K562 (cell line): ENCODE measurements at regions not wholly inside any gene's neighbourhood (a gene's known extent, or its start where the extent isn't known, plus 50 kb on each side); places are given as distances from the start of the nearest gene placed in this dataset.

Experiments
- ATAC-seq: fragments of 200-7000 bp; cut with Tn5 transposase; 3 replicates; pipeline ENCODE4 v1.9.1; 2020; ENCODE audit warnings: moderate library complexity
- BruUV-seq: library from RNA; stranded (reverse); fragments of 400-500 nt; replicated peaks from 2 replicates; lab custom pipeline; 2021; lab: Mats Ljungman, UMichigan
- CTCF ChIA-PET: fragments of 300-600 bp; formaldehyde crosslinking; extraction: SDS; loops from one replicate; lab custom pipeline; 2021; ENCODE audit warnings: low intra/inter-chr PET ratio; lab: Yijun Ruan, JAX
- POLR2A ChIA-PET: fragments of 300-600, 350-650 bp; sonication (Branson Sonifier 250); formaldehyde crosslinking; extraction: SDS; loops from one replicate; lab custom pipeline; 2021; ENCODE audit warnings: antibody characterized with exemption, inconsistent platforms; lab: Yijun Ruan, JAX
- DNase-seq, 4 experiments: peaks; one replicate each; pipeline versions ENCODE4 v3.0.0 to v3.0.0-alpha.2; 2011 to 2018; ENCODE audit warnings: low spot score in 3 of 4, mixed read lengths in 3 of 4; ENCODE audit errors: extremely low read depth in 1 of 4
- FAIRE-seq: peaks from 2 replicates; lab custom pipeline; 2011; peaks lifted over from hg19 to GRCh38; lab: Jason Lieb, UNC
- H2AFZ ChIP-seq: 2 replicates; pipeline ENCODE4 v1.6.0; 2011; ENCODE audit warnings: low read depth, low read length, control low read depth, inconsistent platforms
- H3K27ac ChIP-seq: fragments of 200-600 bp; 3 replicates; pipeline ENCODE4 v1.8.0; 2011; ENCODE audit warnings: low read depth, mild to moderate bottlenecking, control low read depth, inconsistent platforms, low read length, moderate library complexity, mixed read lengths; ENCODE audit errors: extremely low read depth
- H3K27me3 ChIP-seq, 2 experiments: fragments of 300-600 bp in 1 of 2; 2 replicates in 1 of 2; 3 replicates in 1 of 2; pipeline versions ENCODE4 v1.6.0 to v1.8.0; 2011; ENCODE audit warnings: inconsistent platforms in 2 of 2, low read length in 2 of 2, mild to moderate bottlenecking in 1 of 2, mixed read lengths in 1 of 2, moderate library complexity in 1 of 2; ENCODE audit not compliant: control insufficient read depth in 2 of 2, insufficient read depth in 2 of 2
- H3K36me3 ChIP-seq: fragments of 300-600 bp; 3 replicates; pipeline ENCODE4 v1.8.0; 2011; ENCODE audit warnings: mild to moderate bottlenecking, low read length, inconsistent platforms; ENCODE audit not compliant: control insufficient read depth, insufficient read depth
- H3K4me1 ChIP-seq, 2 experiments: fragments of 200-600 bp in 1 of 2; replicated peaks in 1 of 2; 2 replicates in 1 of 2; 3 replicates in 1 of 2; pipeline versions ENCODE4 v1.5.1 to v1.8.0; 2011; ENCODE audit warnings: inconsistent platforms in 2 of 2, low read length in 2 of 2, mild to moderate bottlenecking in 1 of 2, mixed read lengths in 1 of 2, moderate library complexity in 1 of 2; ENCODE audit not compliant: control insufficient read depth in 2 of 2, insufficient read depth in 2 of 2
- H3K4me2 ChIP-seq: 2 replicates; pipeline ENCODE4 v1.6.1; 2011; ENCODE audit warnings: low read length, control low read depth, inconsistent platforms, mixed read lengths; ENCODE audit not compliant: insufficient read depth
- H3K4me3 ChIP-seq: fragments of 200-600 bp; sonication (generic), shearing (Covaris generic); 2 replicates; pipeline ENCODE4 v1.5.1; 2016; ENCODE audit warnings: control low read depth, inconsistent platforms
- H3K79me2 ChIP-seq: fragments of 200-600 bp; 3 replicates; pipeline ENCODE4 v1.8.0; 2011; ENCODE audit warnings: low read length, inconsistent platforms; ENCODE audit not compliant: control insufficient read depth, insufficient read depth
- H3K9ac ChIP-seq, 2 experiments: 2 replicates each; pipeline versions ENCODE4 v1.6.0 to v1.6.1; 2011; ENCODE audit warnings: low read depth in 2 of 2, low read length in 2 of 2, control low read depth in 1 of 2, inconsistent platforms in 1 of 2, mild to moderate bottlenecking in 1 of 2, mixed read lengths in 1 of 2; ENCODE audit not compliant: insufficient read depth in 1 of 2
- H3K9me1 ChIP-seq: one replicate; pipeline ENCODE4 v1.6.0; 2011; ENCODE audit warnings: inconsistent platforms, mild to moderate bottlenecking, low read length, moderate library complexity; ENCODE audit not compliant: control insufficient read depth, insufficient read depth
- H3K9me3 ChIP-seq: replicated peaks from 2 replicates; pipeline ENCODE4 v1.5.1; 2011; ENCODE audit warnings: low read depth, low read length, inconsistent platforms; ENCODE audit not compliant: control insufficient read depth, insufficient read depth
- H4K20me1 ChIP-seq: replicated peaks from 2 replicates; pipeline ENCODE4 v1.6.1; 2011; ENCODE audit warnings: low read length, inconsistent platforms, mixed read lengths; ENCODE audit not compliant: control insufficient read depth, insufficient read depth
- MAFF ChIP-seq: IDR thresholded peaks from 2 replicates; pipeline ENCODE4 v1.6.1; 2012; ENCODE audit warnings: low read length, improper control_type of control experiment
- NFRKB ChIP-seq: fragments of 450-650 bp; IDR thresholded peaks from 2 replicates; pipeline ENCODE4 v1.6.1; 2016; ENCODE audit warnings: low read depth
- RBM25 ChIP-seq: fragments of 200-400 bp; formaldehyde crosslinking; IDR thresholded peaks from 2 replicates; pipeline ENCODE4 v1.6.1; 2018; ENCODE audit warnings: low read length, low read depth, moderate library complexity; ENCODE audit not compliant: severe bottlenecking
- STAG1 ChIP-seq: sonication (generic); formaldehyde crosslinking; IDR thresholded peaks from 2 replicates; pipeline ENCODE4 v1.5.0; 2020; ENCODE audit warnings: missing genetic modification reagents, borderline replicate concordance
- YY1 ChIP-seq, 3 experiments: IDR thresholded peaks; 2 replicates each; pipeline ENCODE4 v1.6.1; 2011; ENCODE audit warnings: low read length in 2 of 3, mild to moderate bottlenecking in 2 of 3, moderate library complexity in 2 of 3, borderline replicate concordance in 1 of 3, control low read depth in 1 of 3, low read depth in 1 of 3; ENCODE audit not compliant: insufficient read depth in 3 of 3, insufficient replicate concordance in 2 of 3, control insufficient read depth in 1 of 3, insufficient read length in 1 of 3; ENCODE audit errors: extremely low read depth in 1 of 3
- ZFPM2 ChIP-seq: fragments of 250-450 bp; sonication (Bioruptor Pico); IDR thresholded peaks from 2 replicates; pipeline ENCODE4 v1.5.1; 2022; ENCODE audit warnings: mild to moderate bottlenecking
- ZNF23 ChIP-seq: fragments of 250-450 bp; sonication (Bioruptor Pico); IDR thresholded peaks from 2 replicates; pipeline ENCODE4 v1.4.0; 2020; ENCODE audit warnings: mild to moderate bottlenecking
- ZNF407 ChIP-seq: fragments of 450-650 bp; IDR thresholded peaks from 2 replicates; pipeline ENCODE4 v1.6.1; 2016; ENCODE audit warnings: low read depth
- ZNF717 ChIP-seq: fragments of 250-450 bp; sonication (Bioruptor Pico); IDR thresholded peaks from 2 replicates; pipeline ENCODE4 v1.5.0; 2021
- ZNF76 ChIP-seq: fragments of 250-450 bp; sonication (Bioruptor Pico); IDR thresholded peaks from 2 replicates; pipeline ENCODE4 v1.4.0; 2020; ENCODE audit warnings: mild to moderate bottlenecking, moderate library complexity, borderline replicate concordance
- WGBS: fragments of 100-300 bp; shearing (Covaris generic); methylation state at CpG from one replicate; pipeline ENCODE4 v1.1.6; 2016; ENCODE audit warnings: low coverage, mixed read lengths; ENCODE audit not compliant: insufficient coverage; ENCODE audit errors: missing lambda C conversion rate; 5-methylcytosine and 5-hydroxymethylcytosine counted together
- in situ Hi-C: fragments of 300-500 bp; cut with MboI; formaldehyde crosslinking; loops from 4 replicates; pipeline ENCODE4 v1.15.0; 2018; ENCODE audit warnings: inconsistent platforms, mixed read lengths
- intact Hi-C: fragments of 100-400 bp; cut with micrococcal nuclease; formaldehyde crosslinking; loops from 2 replicates; pipeline ENCODE4 v1.14.2; 2022
- TF ChIP-seq, protein P1 (sequence below), 3 experiments: IDR thresholded peaks in 2 of 3; conservative IDR thresholded peaks in 1 of 3; 2 replicates each; pipeline ENCODE4 v1.5.1; 2011 to 2012; ENCODE audit warnings: low read length in 3 of 3, mild to moderate bottlenecking in 3 of 3, control low read depth in 2 of 3, improper control_type of control experiment in 1 of 3, inconsistent platforms in 1 of 3, low read depth in 1 of 3, mixed read lengths in 1 of 3, moderate library complexity in 1 of 3; ENCODE audit not compliant: insufficient read depth in 2 of 3

GRCh38 chr2:204176306-204176705 lies 239.7 kb downstream of the ICOS start (continued):
- TF ChIP-seq YY1 (IDR thresholded peaks at IDR 0.05; ENCODE audit: borderline replicate concordance in 1 of 3, control insufficient read depth in 1 of 3, extremely low read depth in 1 of 3, insufficient read depth in 3 of 3, insufficient read length in 1 of 3, insufficient replicate concordance in 2 of 3, low read depth in 1 of 3, low read length in 2 of 3) = no peak
- no peak for TF ChIP-seq ZNF717 (CRISPR knock-in tag)
- TF ChIP-seq STAG1 (CRISPR knock-in tag) = no peak
- no peak for TF ChIP-seq ZNF23
- TF ChIP-seq ZNF76 (CRISPR knock-in tag) = no peak
- TF ChIP-seq RBM25 = no peak
- no peak for TF ChIP-seq MAFF
- no peak for TF ChIP-seq NFRKB
- TF ChIP-seq ZFPM2 (CRISPR knock-in tag) = no peak

DNA sequence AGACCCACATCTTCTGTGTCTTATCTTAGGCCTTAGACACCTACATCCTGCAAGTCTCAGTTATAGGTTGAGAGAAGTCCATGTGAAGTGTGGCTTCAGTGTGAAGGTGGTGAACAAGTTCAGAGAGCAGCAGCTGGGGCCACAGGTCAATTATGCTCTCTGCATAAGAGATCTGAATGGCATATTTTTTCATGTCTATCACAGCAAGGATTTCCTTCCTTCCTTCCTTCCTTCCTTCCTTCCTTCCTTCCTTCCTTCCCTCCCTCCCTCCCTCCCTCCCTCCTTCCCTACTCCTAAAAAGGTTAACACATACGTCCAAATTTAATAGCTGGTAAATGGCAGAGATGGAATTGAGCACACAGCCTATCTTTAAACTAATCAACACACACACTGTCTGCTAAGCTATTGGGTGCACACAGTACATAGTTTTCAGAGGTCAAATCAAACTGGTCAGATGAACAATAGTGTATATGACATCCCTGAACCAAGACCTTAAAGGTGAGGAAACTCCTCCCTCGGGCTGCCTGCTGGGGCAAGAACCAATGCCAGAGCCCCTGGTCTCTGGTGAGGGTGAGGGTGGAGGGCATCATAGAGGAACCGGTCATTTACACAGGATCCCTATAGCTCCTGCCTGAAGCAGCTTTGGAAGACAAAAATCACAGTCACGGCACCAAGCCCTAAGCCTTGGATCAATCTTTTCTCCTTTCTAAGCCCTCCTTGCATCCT lies 240.9 kb downstream of the ICOS start:
- in situ Hi-C loops (no loop called here), intact Hi-C loops (no loop called here)
- Histone ChIP-seq H3K9me3 (no peaks in the 10 kb centered on the region), H3K4me1 (no peaks in the 10 kb centered on the region), H3K9ac (no peak overlapping the region), H3K27ac (no peak overlapping the region), H3K4me2 (no peak overlapping the region), H4K20me1 (no peaks in the 10 kb centered on the region), H3K79me2 (no peaks in the 10 kb centered on the region), H3K36me3 (no peaks in the 10 kb centered on the region), H3K27me3 (no peaks in the 10 kb centered on the region), H3K4me3 (no peak overlapping the region), H2AFZ (no peak overlapping the region), H3K9me1 (no peaks in the 10 kb centered on the region)
- ATAC-seq = no peak
- WGBS = 0% methylated on average over 3 of the region's 4 CpGs
- ChIA-PET POLR2A (no interaction called here), CTCF (interaction anchor here (0.6 kb wide), 1 partner anchor 720 kb away, joined by 5 read pairs; no protein-coding TSS in a partner anchor)
- no TSS peak for BruUV-seq
- no peak for DNase-seq
- no peak for FAIRE-seq
- TF ChIP-seq, protein P1, sequence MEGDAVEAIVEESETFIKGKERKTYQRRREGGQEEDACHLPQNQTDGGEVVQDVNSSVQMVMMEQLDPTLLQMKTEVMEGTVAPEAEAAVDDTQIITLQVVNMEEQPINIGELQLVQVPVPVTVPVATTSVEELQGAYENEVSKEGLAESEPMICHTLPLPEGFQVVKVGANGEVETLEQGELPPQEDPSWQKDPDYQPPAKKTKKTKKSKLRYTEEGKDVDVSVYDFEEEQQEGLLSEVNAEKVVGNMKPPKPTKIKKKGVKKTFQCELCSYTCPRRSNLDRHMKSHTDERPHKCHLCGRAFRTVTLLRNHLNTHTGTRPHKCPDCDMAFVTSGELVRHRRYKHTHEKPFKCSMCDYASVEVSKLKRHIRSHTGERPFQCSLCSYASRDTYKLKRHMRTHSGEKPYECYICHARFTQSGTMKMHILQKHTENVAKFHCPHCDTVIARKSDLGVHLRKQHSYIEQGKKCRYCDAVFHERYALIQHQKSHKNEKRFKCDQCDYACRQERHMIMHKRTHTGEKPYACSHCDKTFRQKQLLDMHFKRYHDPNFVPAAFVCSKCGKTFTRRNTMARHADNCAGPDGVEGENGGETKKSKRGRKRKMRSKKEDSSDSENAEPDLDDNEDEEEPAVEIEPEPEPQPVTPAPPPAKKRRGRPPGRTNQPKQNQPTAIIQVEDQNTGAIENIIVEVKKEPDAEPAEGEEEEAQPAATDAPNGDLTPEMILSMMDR (IDR thresholded peaks at IDR 0.05 in 2 of 3, conservative IDR thresholded peaks at IDR 0.05 in 1 of 3; ENCODE audit: insufficient read depth in 2 of 3, low read depth in 1 of 3, low read length in 3 of 3) = no peak
- TF ChIP-seq ZNF407 = no peak
